AG09319 (cell line): ENCODE measurements at regions not wholly inside any gene's neighbourhood (a gene's known extent, or its start where the extent isn't known, plus 50 kb on each side); places are given as distances from the start of the nearest gene placed in this dataset.

Source experiments
- DNase-seq: peaks from one replicate; pipeline ENCODE4 v3.0.0-alpha.2; 2010; ENCODE audit warnings: low read depth; ENCODE audit errors: extremely low read depth
- TF ChIP-seq, protein P1 (sequence below): IDR thresholded peaks from 2 replicates; pipeline ENCODE4 v1.5.1; 2011; ENCODE audit warnings: low read depth, mild to moderate bottlenecking, inconsistent platforms, low read length, moderate library complexity

DNA sequence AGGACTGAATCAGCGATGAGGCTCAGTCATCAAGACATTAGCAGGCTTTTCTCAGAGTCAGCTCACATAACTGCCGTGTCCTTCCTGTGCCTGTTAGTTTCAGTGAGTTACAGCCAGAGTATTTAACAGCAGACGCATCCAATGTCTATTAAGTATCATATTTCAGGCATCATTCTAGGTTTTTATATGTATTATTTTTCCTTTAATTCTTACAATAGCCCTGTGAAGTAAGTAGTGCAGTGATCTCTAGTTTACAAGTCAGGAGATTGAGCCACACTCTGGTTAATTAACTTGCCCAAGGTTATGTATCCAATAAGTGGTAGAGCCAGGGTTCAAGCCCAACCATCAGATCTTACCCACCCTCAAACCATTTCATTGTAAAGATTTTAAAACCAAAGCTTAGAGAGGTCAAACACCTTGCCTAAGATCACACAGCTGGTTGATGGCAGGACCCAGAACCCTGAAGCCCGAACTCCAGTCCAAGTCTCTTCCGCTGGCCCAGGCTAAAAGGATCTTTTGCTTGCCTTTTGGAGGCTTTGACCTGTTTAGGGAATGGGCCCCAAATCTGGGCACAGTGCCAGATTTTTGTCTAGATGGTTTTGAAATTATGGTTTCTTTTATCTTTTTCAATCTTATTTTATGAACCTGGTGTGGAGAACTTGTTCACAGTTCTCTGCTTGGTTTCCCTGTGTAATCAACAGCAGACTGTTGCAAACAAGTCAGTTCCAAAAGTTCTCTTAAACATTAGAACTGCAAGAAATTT lies 261.2 kb upstream of the CLINT1 start:
- TF ChIP-seq, protein P1, sequence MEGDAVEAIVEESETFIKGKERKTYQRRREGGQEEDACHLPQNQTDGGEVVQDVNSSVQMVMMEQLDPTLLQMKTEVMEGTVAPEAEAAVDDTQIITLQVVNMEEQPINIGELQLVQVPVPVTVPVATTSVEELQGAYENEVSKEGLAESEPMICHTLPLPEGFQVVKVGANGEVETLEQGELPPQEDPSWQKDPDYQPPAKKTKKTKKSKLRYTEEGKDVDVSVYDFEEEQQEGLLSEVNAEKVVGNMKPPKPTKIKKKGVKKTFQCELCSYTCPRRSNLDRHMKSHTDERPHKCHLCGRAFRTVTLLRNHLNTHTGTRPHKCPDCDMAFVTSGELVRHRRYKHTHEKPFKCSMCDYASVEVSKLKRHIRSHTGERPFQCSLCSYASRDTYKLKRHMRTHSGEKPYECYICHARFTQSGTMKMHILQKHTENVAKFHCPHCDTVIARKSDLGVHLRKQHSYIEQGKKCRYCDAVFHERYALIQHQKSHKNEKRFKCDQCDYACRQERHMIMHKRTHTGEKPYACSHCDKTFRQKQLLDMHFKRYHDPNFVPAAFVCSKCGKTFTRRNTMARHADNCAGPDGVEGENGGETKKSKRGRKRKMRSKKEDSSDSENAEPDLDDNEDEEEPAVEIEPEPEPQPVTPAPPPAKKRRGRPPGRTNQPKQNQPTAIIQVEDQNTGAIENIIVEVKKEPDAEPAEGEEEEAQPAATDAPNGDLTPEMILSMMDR, result no peak
- DNase-seq, result peak; percentile 55

DNA sequence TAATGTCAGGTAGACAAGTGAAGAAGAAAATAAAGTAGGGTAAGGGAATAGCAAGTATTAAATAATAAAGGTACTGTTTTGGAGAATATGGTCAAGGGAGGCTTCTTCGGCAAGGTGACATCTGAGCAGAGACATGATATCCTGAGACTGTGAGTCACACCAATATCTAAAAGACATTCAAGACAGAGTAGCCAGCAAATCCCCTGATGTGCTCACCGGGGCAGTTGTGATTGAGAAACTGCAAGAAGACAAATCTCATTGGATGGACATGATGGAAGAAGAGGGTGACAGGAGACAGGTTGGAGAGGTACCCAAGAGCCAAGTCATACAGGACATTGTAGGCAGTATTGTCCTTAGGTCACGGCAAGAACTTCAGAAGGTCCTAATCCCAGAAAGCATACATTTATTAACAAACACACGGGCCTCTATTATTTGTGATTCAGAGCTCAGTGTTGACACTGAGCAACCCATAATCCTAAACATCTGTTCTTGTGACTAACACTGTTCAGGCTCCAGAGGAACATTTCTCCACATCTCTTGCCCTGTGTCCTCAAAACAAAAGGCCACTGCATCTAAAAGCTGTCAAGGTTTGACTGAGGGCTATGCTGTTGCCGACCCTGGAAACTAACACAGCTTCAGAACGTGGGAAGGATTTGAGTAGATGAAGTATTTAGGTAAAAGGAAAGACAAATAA lies 258.7 kb upstream of the CLINT1 start:
- no peak for DNase-seq
- TF ChIP-seq, protein P1, result no peak

DNA sequence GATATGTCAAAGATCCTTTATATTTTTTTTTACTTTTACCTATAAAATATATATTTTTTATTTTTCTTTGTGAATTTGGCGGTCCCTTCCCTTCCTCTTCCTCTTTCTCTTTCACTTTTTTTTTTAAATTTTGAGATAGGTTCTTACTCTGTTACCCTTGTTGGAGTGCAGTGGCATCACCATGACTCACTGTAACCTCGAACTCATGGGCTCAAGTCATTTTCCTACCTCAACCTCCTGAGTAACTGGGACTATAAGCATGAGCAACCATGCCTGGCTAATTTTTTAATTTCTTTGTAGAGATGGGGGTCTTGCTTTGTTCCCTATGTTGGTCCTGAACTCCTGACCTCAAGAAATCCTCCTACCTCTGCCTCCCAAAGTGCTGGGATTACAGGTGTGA lies 258.0 kb upstream of the CLINT1 start:
- TF ChIP-seq, protein P1, result no peak
- no peak for DNase-seq

DNA sequence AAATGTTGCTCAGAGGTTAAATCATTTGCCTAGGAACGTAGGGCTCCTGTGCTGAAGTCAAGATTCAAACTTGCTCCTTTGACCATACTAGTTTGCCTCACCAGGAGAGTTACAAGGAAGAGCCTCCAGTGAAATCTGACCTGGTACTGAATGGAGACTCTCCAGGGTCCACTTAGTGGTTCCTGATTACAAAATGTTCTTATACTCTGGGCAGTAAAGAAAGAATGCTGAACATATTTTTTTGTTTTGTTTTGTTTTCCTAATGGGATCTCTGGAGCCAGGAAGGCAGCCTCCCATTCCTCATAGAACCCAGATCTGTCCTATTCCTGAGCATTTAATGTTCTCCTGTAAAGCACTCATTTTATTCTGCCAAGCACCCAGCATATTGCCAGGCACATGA lies 256.5 kb upstream of the CLINT1 start:
- no peak for DNase-seq
- TF ChIP-seq, protein P1, result no peak

DNA sequence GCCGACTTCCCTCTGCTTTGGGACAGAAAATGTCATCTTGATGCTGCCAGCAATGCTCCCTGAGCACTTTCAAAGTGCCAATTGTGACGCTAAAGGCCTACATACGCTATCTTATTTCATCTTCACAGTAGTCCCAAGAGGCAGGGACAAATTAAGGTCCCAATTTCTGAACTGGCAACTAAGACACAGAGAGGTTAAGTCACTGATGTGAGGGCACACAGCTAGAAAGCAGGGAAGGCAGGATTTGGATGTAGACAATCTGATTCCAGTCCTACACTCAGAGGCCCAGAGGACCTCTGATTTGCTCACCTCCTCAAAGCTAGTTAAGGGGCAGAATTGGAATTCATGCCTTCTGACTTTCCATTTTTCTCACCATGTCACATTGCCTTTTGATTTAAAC lies 249.2 kb upstream of the CLINT1 start:
- no peak for DNase-seq
- TF ChIP-seq, protein P1, result no peak

DNA sequence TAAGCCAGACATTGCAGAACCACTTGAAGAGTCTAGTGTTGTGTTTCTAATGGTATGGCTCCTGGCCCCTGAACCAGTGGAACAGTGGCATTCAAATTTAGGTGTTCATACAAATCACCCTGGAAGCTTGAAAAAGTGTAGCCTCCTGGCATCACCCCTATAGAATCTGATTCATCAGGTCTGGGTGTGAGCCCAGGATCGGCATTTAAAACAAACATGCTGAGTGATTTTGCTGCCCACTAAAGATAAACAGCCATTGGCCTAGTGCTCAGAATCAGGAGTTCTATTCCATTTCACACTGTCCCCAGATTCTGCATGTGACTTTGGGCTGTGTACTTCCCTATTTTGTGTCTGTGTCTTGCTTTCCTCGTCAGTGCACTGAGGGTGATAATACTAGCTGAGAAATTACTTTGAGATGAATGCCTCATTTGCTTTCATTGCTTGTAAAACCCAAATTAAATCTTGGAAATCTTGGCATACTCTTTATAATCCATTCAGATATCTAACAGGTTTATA lies 241.5 kb upstream of the CLINT1 start:
- TF ChIP-seq, protein P1, result no peak
- no peak for DNase-seq

DNA sequence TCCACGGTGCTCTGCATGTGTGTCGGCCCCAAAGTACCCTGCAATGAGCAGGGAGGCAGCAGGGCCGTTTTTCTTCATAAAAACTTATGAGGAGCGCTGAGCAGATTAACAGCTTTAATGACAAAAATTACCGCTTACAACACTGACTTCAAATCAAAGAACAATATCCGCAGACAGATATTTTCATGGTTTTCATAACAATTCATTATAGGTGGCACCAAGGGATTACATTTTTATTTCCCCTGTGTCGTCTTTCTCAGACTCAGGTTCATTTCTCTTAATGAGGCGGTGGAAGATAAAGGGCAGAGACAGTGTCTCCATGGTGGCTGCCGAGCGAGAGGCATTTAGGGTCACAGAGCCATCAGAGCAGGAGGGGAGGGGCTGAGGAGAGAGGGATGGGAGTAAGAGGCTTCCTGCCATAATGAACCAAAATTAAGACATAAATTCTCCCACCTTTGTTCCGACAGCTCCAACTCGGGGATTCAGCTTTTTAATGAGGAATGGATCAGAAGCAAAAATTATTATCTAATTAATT lies 240.7 kb upstream of the CLINT1 start:
- TF ChIP-seq, protein P1, result no peak
- no peak for DNase-seq
